ENCODE measurements at regions not wholly inside any gene's neighbourhood (a gene's known extent, or its start where the extent isn't known, plus 50 kb on each side); places are given as distances from the start of the nearest gene placed in this dataset.
A peak's percentile ranks its signal among the peaks of the same experiment; 100 is the strongest.
"Not testable (repeated sequence)": the region's sequence is repeated elsewhere in the genome, so short reads cannot be mapped to it uniquely, and the experiment has no call there.

DNA sequence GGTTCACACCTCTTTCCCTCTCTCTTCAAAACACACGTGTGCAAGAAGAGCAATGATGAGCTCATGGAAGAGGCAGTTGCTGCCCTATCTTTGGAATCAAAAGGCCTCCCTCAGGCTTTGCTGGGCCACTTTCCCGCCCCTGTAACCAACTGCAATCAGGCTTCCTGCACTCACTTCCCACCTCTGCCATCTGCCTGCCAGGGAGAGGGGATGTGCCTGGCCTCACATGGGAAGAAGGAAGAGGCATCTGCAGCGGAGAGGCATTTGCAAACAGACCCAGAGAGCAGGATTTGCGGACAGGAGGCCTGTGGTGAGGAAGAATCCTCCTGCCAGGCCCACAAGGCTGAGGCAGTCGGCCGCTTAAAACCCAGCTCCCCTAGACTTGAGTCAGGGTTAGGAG lies 175.6 kb upstream of the ATP10A start:
- H3K27me3 ChIP-seq (ENCODE audit: control insufficient read depth, insufficient read depth, low read length), result no peaks in the 10 kb centered on the region
- H3K9me3 ChIP-seq (ENCODE audit: control insufficient read depth, insufficient read depth, low read length), result no peaks in the 10 kb centered on the region
- no peak overlapping the region for H3K4me3 ChIP-seq (ENCODE audit: low read depth, low read length)
- TF ChIP-seq, protein P1, sequence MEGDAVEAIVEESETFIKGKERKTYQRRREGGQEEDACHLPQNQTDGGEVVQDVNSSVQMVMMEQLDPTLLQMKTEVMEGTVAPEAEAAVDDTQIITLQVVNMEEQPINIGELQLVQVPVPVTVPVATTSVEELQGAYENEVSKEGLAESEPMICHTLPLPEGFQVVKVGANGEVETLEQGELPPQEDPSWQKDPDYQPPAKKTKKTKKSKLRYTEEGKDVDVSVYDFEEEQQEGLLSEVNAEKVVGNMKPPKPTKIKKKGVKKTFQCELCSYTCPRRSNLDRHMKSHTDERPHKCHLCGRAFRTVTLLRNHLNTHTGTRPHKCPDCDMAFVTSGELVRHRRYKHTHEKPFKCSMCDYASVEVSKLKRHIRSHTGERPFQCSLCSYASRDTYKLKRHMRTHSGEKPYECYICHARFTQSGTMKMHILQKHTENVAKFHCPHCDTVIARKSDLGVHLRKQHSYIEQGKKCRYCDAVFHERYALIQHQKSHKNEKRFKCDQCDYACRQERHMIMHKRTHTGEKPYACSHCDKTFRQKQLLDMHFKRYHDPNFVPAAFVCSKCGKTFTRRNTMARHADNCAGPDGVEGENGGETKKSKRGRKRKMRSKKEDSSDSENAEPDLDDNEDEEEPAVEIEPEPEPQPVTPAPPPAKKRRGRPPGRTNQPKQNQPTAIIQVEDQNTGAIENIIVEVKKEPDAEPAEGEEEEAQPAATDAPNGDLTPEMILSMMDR (IDR thresholded peaks at IDR 0.05; ENCODE audit: low read depth, low read length), result no peak
- no peak for DNase-seq (ENCODE audit: low read depth, low spot score)
- CTCF ChIA-PET, result no interaction called here
- POLR2A ChIA-PET, result no interaction called here
- no peak overlapping the region for H3K27ac ChIP-seq (ENCODE audit: low read depth, low read length)

DNA sequence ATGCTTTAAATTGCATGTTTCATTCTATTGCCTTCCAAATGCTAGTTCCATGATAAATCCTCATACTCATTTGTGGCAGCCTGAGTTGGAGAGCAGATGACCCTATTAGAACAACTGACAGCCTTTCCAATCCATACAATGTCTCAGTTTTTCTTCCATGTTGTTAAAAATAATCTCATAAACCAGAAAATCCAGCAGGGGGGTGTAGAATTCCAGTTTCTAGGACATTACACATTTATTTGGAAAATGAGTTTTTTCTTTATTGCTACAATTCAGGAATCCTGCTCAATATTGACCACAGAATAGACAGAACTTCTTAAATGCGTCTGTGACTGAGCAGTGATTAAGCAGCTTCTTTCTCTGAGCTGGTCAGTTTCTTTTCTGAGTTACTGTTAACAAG lies 174.2 kb upstream of the ATP10A start:
- ChIA-PET CTCF (interaction anchor here (0.6 kb wide), 1 partner anchor 224 kb away, joined by 3 read pairs; no protein-coding TSS in a partner anchor), POLR2A (no interaction called here)
- no peaks in the 10 kb centered on the region for H3K9me3 ChIP-seq (ENCODE audit: control insufficient read depth, insufficient read depth, low read length)
- no peak for DNase-seq (ENCODE audit: low read depth, low spot score)
- TF ChIP-seq, protein P1 (IDR thresholded peaks at IDR 0.05; ENCODE audit: low read depth, low read length), result peak; percentile 26; the same call in 1 of the 2 replicates
- no peak overlapping the region for H3K4me3 ChIP-seq (ENCODE audit: low read depth, low read length)
- no peak overlapping the region for H3K27ac ChIP-seq (ENCODE audit: low read depth, low read length)
- no peaks in the 10 kb centered on the region for H3K27me3 ChIP-seq (ENCODE audit: control insufficient read depth, insufficient read depth, low read length)

DNA sequence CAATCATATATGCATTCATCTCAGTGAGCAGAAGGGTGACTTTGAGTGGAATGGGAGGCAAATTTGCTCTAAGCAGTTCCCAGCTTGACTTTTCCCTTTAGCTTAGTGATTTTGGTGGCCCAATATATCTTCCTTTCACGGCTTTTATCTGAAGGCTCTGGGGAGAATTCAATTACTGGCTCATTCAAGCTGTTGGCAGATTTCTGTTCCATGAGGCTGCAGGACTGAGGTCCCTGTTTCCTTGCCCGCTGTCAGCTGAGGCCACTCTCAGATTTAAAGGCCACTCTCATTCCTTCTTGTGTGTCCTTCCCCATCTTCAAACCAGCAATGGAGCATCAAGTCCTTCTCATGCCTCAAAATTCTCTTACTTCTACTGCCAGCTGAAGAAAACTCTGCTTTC lies 170.4 kb upstream of the ATP10A start:
- no peak overlapping the region for H3K27ac ChIP-seq (ENCODE audit: low read depth, low read length)
- H3K27me3 ChIP-seq (ENCODE audit: control insufficient read depth, insufficient read depth, low read length), result no peaks in the 10 kb centered on the region
- H3K4me3 ChIP-seq (ENCODE audit: low read depth, low read length), result no peak overlapping the region
- POLR2A ChIA-PET, result no interaction called here
- TF ChIP-seq, protein P1 (IDR thresholded peaks at IDR 0.05; ENCODE audit: low read depth, low read length), result no peak
- no peaks in the 10 kb centered on the region for H3K9me3 ChIP-seq (ENCODE audit: control insufficient read depth, insufficient read depth, low read length)
- CTCF ChIA-PET, result no interaction called here
- no peak for DNase-seq (ENCODE audit: low read depth, low spot score)

DNA sequence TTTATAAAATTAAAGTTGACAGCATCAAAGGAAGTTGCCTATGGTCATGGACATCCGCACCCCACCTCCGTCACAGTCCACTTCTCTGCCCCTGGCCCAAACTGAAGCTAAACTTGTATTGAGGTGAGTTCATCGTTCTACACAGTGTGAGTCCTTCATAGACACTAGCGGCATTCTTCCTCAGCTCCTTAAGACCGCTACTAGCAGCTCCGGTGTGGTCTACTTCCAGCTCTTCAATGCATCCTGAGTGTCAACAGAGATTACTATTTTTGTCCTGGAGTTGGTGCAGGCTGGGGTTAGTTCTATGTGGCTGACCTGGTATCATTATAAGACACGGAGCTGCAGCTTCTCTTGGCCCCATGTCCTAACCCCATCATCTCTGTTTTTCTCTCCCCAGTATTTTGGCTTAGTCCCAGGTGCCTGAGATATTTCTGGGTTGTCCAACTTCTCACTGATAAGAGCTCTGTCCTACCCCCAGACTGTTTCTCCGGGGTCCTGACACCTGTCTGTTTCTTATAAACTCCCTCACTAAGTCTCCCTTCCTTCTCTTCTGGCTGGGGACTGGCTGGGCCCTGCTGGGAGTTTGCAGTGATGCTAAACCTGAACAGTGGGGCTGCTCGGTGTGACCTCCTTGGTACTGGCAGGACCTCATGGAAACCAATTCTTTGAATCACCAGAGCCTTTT lies 169.2 kb upstream of the ATP10A start:
- H3K9me3 ChIP-seq (ENCODE audit: control insufficient read depth, insufficient read depth, low read length), result no peaks in the 10 kb centered on the region
- TF ChIP-seq, protein P1 (IDR thresholded peaks at IDR 0.05; ENCODE audit: low read depth, low read length), result no peak
- CTCF ChIA-PET, result no interaction called here

DNA sequence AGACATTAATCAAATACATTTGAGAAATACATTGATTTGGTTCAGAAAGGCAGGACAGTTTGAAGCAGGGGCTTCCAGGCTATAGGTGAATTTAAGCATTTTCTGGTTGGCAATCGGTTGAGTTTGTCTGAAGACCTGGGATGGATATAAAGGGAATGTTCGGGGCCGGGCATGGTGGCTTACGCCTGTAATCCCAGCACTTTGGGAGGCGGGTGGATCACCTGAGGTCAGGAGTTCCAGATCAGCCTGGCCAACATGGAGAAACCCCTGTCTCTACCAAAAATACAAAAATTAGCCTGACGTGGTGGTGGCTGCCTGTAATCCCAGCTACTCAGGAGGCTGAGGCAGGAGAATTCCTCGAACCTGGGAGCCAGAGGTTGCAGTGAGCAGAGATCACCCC lies 166.5 kb upstream of the ATP10A start:
- H3K27ac ChIP-seq (ENCODE audit: low read depth, low read length); CTCF ChIA-PET; H3K4me3 ChIP-seq (ENCODE audit: low read depth, low read length); H3K27me3 ChIP-seq (ENCODE audit: control insufficient read depth, insufficient read depth, low read length); POLR2A ChIA-PET; H3K9me3 ChIP-seq (ENCODE audit: control insufficient read depth, insufficient read depth, low read length); DNase-seq (ENCODE audit: low read depth, low spot score): not testable (repeated sequence)

More for the DNA sequence above, 169.2 kb upstream of the ATP10A start:
- POLR2A ChIA-PET, result no interaction called here
- DNase-seq (ENCODE audit: low read depth, low spot score), result no peak
- no peak overlapping the region for H3K4me3 ChIP-seq (ENCODE audit: low read depth, low read length)
- no peak overlapping the region for H3K27ac ChIP-seq (ENCODE audit: low read depth, low read length)
- no peaks in the 10 kb centered on the region for H3K27me3 ChIP-seq (ENCODE audit: control insufficient read depth, insufficient read depth, low read length)
